OCI-LY3 (cell line): ENCODE measurements at regions not wholly inside any gene's neighbourhood (a gene's known extent, or its start where the extent isn't known, plus 50 kb on each side); places are given as distances from the start of the nearest gene placed in this dataset.
"Not testable (repeated sequence)": the region's sequence is repeated elsewhere in the genome, so short reads cannot be mapped to it uniquely, and the experiment has no call there.

ENCODE experiments used
- EZH2phosphoT487 ChIP-seq: fragments of 200-600 bp; shearing (Covaris generic); IDR thresholded peaks from 2 replicates; pipeline ENCODE4 v1.6.1; 2018; ENCODE audit warnings: antibody characterized with exemption, mixed run types, low read depth
- TF ChIP-seq, protein P1 (sequence below): fragments of 200-600, 300-600 bp; sonication (generic); IDR thresholded peaks from 2 replicates; pipeline ENCODE4 v1.5.1; 2014; ENCODE audit warnings: antibody characterized with exemption, low read length, low read depth

DNA sequence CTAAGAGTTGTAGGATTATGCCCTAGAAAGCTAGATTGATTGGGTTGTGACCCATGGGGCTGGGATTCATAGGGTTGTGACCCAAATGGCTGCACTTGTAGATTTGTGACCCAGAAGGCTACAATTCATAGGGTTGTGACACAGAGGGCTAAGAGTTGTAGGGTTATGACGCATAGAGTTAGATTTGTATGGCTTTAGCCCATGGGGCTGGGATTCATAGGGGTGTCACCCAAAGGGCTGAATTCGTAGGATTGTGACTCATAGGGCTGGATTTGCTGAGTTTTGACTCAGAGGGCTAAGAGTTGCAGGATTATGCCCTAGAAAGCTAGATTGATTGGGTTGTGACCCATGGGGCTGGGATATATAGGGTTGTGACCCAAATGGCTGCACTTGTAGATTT, 126.6 kb downstream of the CRLF2 start:
- TF ChIP-seq EZH2phosphoT487 = not testable (repeated sequence)
- TF ChIP-seq, protein P1, sequence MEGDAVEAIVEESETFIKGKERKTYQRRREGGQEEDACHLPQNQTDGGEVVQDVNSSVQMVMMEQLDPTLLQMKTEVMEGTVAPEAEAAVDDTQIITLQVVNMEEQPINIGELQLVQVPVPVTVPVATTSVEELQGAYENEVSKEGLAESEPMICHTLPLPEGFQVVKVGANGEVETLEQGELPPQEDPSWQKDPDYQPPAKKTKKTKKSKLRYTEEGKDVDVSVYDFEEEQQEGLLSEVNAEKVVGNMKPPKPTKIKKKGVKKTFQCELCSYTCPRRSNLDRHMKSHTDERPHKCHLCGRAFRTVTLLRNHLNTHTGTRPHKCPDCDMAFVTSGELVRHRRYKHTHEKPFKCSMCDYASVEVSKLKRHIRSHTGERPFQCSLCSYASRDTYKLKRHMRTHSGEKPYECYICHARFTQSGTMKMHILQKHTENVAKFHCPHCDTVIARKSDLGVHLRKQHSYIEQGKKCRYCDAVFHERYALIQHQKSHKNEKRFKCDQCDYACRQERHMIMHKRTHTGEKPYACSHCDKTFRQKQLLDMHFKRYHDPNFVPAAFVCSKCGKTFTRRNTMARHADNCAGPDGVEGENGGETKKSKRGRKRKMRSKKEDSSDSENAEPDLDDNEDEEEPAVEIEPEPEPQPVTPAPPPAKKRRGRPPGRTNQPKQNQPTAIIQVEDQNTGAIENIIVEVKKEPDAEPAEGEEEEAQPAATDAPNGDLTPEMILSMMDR = not testable (repeated sequence)
